ENCODE measurements at regions not wholly inside any gene's neighbourhood (a gene's known extent, or its start where the extent isn't known, plus 50 kb on each side); places are given as distances from the start of the nearest gene placed in this dataset.

- TF ChIP-seq ERG (CRISPR knock-in tag; IDR thresholded peaks at IDR 0.05) (no peak), TP53 (CRISPR knock-in tag; IDR thresholded peaks at IDR 0.05) (no peak), IRF2 (CRISPR knock-in tag; IDR thresholded peaks at IDR 0.05; ENCODE audit: borderline replicate concordance, low read depth) (no peak), ZBTB43 (CRISPR knock-in tag; IDR thresholded peaks at IDR 0.05) (no peak), ZNF423 (CRISPR knock-in tag; IDR thresholded peaks at IDR 0.05) (no peak), ZNF219 (CRISPR knock-in tag; IDR thresholded peaks at IDR 0.05; ENCODE audit: borderline replicate concordance) (no peak)
- TF ChIP-seq, protein P1, sequence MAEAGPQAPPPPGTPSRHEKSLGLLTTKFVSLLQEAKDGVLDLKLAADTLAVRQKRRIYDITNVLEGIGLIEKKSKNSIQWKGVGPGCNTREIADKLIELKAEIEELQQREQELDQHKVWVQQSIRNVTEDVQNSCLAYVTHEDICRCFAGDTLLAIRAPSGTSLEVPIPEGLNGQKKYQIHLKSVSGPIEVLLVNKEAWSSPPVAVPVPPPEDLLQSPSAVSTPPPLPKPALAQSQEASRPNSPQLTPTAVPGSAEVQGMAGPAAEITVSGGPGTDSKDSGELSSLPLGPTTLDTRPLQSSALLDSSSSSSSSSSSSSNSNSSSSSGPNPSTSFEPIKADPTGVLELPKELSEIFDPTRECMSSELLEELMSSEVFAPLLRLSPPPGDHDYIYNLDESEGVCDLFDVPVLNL (CRISPR knock-in tag; IDR thresholded peaks at IDR 0.05; ENCODE audit: borderline replicate concordance, low read depth): no peak
Measured at GRCh38 chr17:63258785-63259184, 187.3 kb downstream of the CYB561 start (continued).

GRCh38 chr17:63262751-63263476 is 183.2 kb downstream of the CYB561 start:
- ATAC-seq (no peak), DNase-seq (ENCODE audit: low spot score) (no peak)
- POLR2A ChIA-PET: no interaction called here
- Mint-ChIP-seq H3K27ac (no peak overlapping the region), H3K27me3 (ENCODE audit: low read depth) (no peaks in the 10 kb centered on the region), H3K4me1 (no peaks in the 10 kb centered on the region), H3K36me3 (no peaks in the 10 kb centered on the region), H3K4me3 (no peak overlapping the region), H3K9me3 (no peaks in the 10 kb centered on the region)
- CTCF ChIA-PET: interaction anchor here (1.1 to 1.3 kb wide), 3 partner anchors 9 to 144 kb away, joined by 3 read pairs; no protein-coding TSS in a partner anchor
- TF ChIP-seq ZNF396 (CRISPR knock-in tag; IDR thresholded peaks at IDR 0.05; ENCODE audit: borderline replicate concordance) (no peak), ZNF671 (CRISPR knock-in tag; IDR thresholded peaks at IDR 0.05) (no peak), AFF4 (CRISPR knock-in tag; IDR thresholded peaks at IDR 0.05; ENCODE audit: borderline replicate concordance) (no peak), FOXP1 (CRISPR knock-in tag; IDR thresholded peaks at IDR 0.05; ENCODE audit: borderline replicate concordance) (no peak), ZNF219 (CRISPR knock-in tag; IDR thresholded peaks at IDR 0.05; ENCODE audit: borderline replicate concordance) (no peak), MXD4 (CRISPR knock-in tag; IDR thresholded peaks at IDR 0.05; ENCODE audit: borderline replicate concordance) (no peak), KAT7 (CRISPR knock-in tag; IDR thresholded peaks at IDR 0.05; ENCODE audit: borderline replicate concordance) (no peak), RELA (CRISPR knock-in tag; IDR thresholded peaks at IDR 0.05; ENCODE audit: borderline replicate concordance) (no peak), ZNF232 (CRISPR knock-in tag; IDR thresholded peaks at IDR 0.05) (no peak), ATF1 (CRISPR knock-in tag; IDR thresholded peaks at IDR 0.05) (no peak), USF1 (CRISPR knock-in tag; IDR thresholded peaks at IDR 0.05) (no peak), FOXJ3 (CRISPR knock-in tag; IDR thresholded peaks at IDR 0.05; ENCODE audit: borderline replicate concordance) (no peak), ZNF416 (CRISPR knock-in tag; IDR thresholded peaks at IDR 0.05) (no peak)
- TF ChIP-seq, protein P2, sequence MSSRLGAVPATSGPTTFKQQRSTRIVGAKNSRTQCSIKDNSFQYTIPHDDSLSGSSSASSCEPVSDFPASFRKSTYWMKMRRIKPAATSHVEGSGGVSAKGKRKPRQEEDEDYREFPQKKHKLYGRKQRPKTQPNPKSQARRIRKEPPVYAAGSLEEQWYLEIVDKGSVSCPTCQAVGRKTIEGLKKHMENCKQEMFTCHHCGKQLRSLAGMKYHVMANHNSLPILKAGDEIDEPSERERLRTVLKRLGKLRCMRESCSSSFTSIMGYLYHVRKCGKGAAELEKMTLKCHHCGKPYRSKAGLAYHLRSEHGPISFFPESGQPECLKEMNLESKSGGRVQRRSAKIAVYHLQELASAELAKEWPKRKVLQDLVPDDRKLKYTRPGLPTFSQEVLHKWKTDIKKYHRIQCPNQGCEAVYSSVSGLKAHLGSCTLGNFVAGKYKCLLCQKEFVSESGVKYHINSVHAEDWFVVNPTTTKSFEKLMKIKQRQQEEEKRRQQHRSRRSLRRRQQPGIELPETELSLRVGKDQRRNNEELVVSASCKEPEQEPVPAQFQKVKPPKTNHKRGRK (CRISPR knock-in tag; IDR thresholded peaks at IDR 0.05; ENCODE audit: borderline replicate concordance): no peak
- TF ChIP-seq, protein P3, sequence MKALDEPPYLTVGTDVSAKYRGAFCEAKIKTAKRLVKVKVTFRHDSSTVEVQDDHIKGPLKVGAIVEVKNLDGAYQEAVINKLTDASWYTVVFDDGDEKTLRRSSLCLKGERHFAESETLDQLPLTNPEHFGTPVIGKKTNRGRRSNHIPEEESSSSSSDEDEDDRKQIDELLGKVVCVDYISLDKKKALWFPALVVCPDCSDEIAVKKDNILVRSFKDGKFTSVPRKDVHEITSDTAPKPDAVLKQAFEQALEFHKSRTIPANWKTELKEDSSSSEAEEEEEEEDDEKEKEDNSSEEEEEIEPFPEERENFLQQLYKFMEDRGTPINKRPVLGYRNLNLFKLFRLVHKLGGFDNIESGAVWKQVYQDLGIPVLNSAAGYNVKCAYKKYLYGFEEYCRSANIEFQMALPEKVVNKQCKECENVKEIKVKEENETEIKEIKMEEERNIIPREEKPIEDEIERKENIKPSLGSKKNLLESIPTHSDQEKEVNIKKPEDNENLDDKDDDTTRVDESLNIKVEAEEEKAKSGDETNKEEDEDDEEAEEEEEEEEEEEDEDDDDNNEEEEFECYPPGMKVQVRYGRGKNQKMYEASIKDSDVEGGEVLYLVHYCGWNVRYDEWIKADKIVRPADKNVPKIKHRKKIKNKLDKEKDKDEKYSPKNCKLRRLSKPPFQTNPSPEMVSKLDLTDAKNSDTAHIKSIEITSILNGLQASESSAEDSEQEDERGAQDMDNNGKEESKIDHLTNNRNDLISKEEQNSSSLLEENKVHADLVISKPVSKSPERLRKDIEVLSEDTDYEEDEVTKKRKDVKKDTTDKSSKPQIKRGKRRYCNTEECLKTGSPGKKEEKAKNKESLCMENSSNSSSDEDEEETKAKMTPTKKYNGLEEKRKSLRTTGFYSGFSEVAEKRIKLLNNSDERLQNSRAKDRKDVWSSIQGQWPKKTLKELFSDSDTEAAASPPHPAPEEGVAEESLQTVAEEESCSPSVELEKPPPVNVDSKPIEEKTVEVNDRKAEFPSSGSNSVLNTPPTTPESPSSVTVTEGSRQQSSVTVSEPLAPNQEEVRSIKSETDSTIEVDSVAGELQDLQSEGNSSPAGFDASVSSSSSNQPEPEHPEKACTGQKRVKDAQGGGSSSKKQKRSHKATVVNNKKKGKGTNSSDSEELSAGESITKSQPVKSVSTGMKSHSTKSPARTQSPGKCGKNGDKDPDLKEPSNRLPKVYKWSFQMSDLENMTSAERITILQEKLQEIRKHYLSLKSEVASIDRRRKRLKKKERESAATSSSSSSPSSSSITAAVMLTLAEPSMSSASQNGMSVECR (CRISPR knock-in tag; IDR thresholded peaks at IDR 0.05; ENCODE audit: borderline replicate concordance): no peak

Data from WTC11 (cell line).